ENCODE measurements at regions not wholly inside any gene's neighbourhood (a gene's known extent, or its start where the extent isn't known, plus 50 kb on each side); places are given as distances from the start of the nearest gene placed in this dataset.

- TF ChIP-seq CTCF (IDR thresholded peaks at IDR 0.05) (no peak), POLR2AphosphoS5 (IDR thresholded peaks at IDR 0.05) (no peak)
Observed at GRCh38 chr4:38283724-38284123, 323.5 kb downstream of the PTTG2 start.

Measured in breast epithelium (tissue), 3 donors.